Transverse colon (tissue), 4 donors: ENCODE measurements at regions not wholly inside any gene's neighbourhood (a gene's known extent, or its start where the extent isn't known, plus 50 kb on each side); places are given as distances from the start of the nearest gene placed in this dataset.

Experiments
- DNase-seq: peaks from one replicate; pipeline ENCODE4 v3.0.0-alpha.2; 2019
- H3K27ac ChIP-seq, 4 donors: fragments of 200-600 bp; sonication (generic); 2 replicates each; pipeline ENCODE4 v1.5.1; 2016 to 2018; ENCODE audit warnings: inconsistent platforms in 4 of 4
- H3K27me3 ChIP-seq: fragments of 200-600 bp; sonication (generic); 2 replicates; pipeline ENCODE4 v1.5.1; 2017; ENCODE audit warnings: inconsistent platforms
- H3K36me3 ChIP-seq, 4 donors: fragments of 200-600 bp; sonication (generic); 2 replicates each; pipeline ENCODE4 v1.5.1; 2017 to 2019; ENCODE audit warnings: inconsistent platforms in 4 of 4
- H3K4me1 ChIP-seq, 4 donors: fragments of 200-600 bp; sonication (generic); 2 replicates each; pipeline ENCODE4 v1.5.1; 2017 to 2020; ENCODE audit warnings: inconsistent platforms in 4 of 4
- H3K4me3 ChIP-seq, 4 donors: fragments of 200-600 bp; sonication (generic); 1 replicate in 1 of 4; 2 replicates in 3 of 4; pipeline versions ENCODE4 v1.5.1 to v1.6.1; 2017 to 2019; ENCODE audit warnings: inconsistent platforms in 4 of 4
- H3K9me3 ChIP-seq, 2 donors: fragments of 200-600 bp; sonication (generic); 2 replicates each; pipeline ENCODE4 v1.5.1; 2017 to 2019; ENCODE audit warnings: inconsistent platforms in 2 of 2
- CTCF ChIP-seq, 5 experiments: fragments of 200-600 bp in 3 of 5; fragments of 450-650 bp in 2 of 5; sonication (generic) in 3 of 5; IDR thresholded peaks; 1 replicate in 2 of 5; 2 replicates in 3 of 5; pipeline ENCODE4 v1.5.1; 2016 to 2017; ENCODE audit warnings: antibody characterized with exemption in 5 of 5, inconsistent platforms in 3 of 5, mild to moderate bottlenecking in 2 of 5, moderate library complexity in 1 of 5
- EP300 ChIP-seq: sonication (generic); formaldehyde crosslinking; IDR thresholded peaks from one replicate; pipeline ENCODE4 v1.6.1; 2017; ENCODE audit warnings: antibody characterized with exemption, low read depth
- POLR2A ChIP-seq: fragments of 450-650 bp; IDR thresholded peaks from one replicate; pipeline ENCODE4 v1.6.1; 2016; ENCODE audit warnings: antibody characterized with exemption, mild to moderate bottlenecking, moderate library complexity
- POLR2AphosphoS5 ChIP-seq, 3 donors: sonication (generic); formaldehyde crosslinking; IDR thresholded peaks; one replicate each; pipeline ENCODE4 v1.6.1; 2016; ENCODE audit warnings: antibody characterized with exemption in 3 of 3
- WGBS, 2 donors: methylation state at CpG; one replicate each; pipeline ENCODE4 v1.1.5; 2018; ENCODE audit warnings: low coverage in 1 of 2; 5-methylcytosine and 5-hydroxymethylcytosine counted together
- in situ Hi-C, 4 donors: fragments of 200-750 bp; cut with MboI; loops; one replicate each; pipeline versions ENCODE4 v1.15.0 to v1.15.1; 2017; ENCODE audit warnings: low sequenced_read_pairs in 3 of 4, low pct_ligation_motif_present in 1 of 4, low pct_unique_long_range_greater_than_20kb in 1 of 4
- intact Hi-C: fragments of 100-400 bp; cut with DNase I; formaldehyde crosslinking; loops from one replicate; pipeline ENCODE4 v1.15.1; 2023; ENCODE audit warnings: low total_unique reads

GRCh38 chr6:113644861-113645575, 212.1 kb upstream of the MARCKS start:
- no peak overlapping the region for H3K4me3 ChIP-seq
- 53 to 78% methylated on average over 7 to 13 of the region's 13 CpGs for WGBS, 2 donors
- H3K27me3 ChIP-seq = no peaks in the 10 kb centered on the region
- intact Hi-C loops = no loop called here
- no peak for TF ChIP-seq EP300
- no peak for TF ChIP-seq POLR2A
- no peak for TF ChIP-seq CTCF (IDR thresholded peaks at IDR 0.05)
- no peak for TF ChIP-seq POLR2AphosphoS5 (IDR thresholded peaks at IDR 0.05)
- no peaks in the 10 kb centered on the region for H3K36me3 ChIP-seq
- H3K27ac ChIP-seq = peak overlapping the region; percentile 71 to 81 (median 76)
- DNase-seq = no peak
- no peaks in the 10 kb centered on the region for H3K9me3 ChIP-seq
- H3K4me1 ChIP-seq = peaks cover 6 to 78% (median 40%) of the 10 kb centered on the region in 4 donors
- in situ Hi-C loops = loop anchor here in 1 of 4 donors (25.0 kb wide), 1 partner anchor 217 kb away; the partner anchor contains the start of gene MARCKS

- TF ChIP-seq POLR2AphosphoS5 (IDR thresholded peaks at IDR 0.05) = peak in 2 of 3 donors; percentile 17 to 27
- no peak for TF ChIP-seq CTCF (IDR thresholded peaks at IDR 0.05)
- DNase-seq = peak; percentile 70
- WGBS, 2 donors = 40 to 56% methylated on average over 1 to 4 of the region's 4 CpGs
- Histone ChIP-seq H3K4me3 (no peak overlapping the region), H3K9me3 (no peaks in the 10 kb centered on the region), H3K27me3 (no peaks in the 10 kb centered on the region), H3K36me3 (no peaks in the 10 kb centered on the region), H3K27ac (peak overlapping the region; percentile 71 to 81 (median 76)), H3K4me1 (peaks cover 6 to 76% (median 37%) of the 10 kb centered on the region in 4 donors)
- in situ Hi-C loops (loop anchor here in 1 of 4 donors (25.0 kb wide), 1 partner anchor 217 kb away; the partner anchor contains the start of gene MARCKS), intact Hi-C loops (no loop called here)
Measured at GRCh38 chr6:113645576-113645970, 211.6 kb upstream of the MARCKS start.

- TF ChIP-seq EP300 (no peak), POLR2AphosphoS5 (IDR thresholded peaks at IDR 0.05) (no peak), POLR2A (no peak), CTCF (IDR thresholded peaks at IDR 0.05) (no peak)
- H3K4me3 ChIP-seq = no peak overlapping the region
- no peaks in the 10 kb centered on the region for H3K36me3 ChIP-seq
- in situ Hi-C loops = loop anchor here in 1 of 4 donors (25.0 kb wide), 1 partner anchor 216 kb away; the partner anchor contains the start of gene MARCKS
- intact Hi-C loops = no loop called here
- H3K9me3 ChIP-seq = no peaks in the 10 kb centered on the region
- no peak for DNase-seq
- H3K4me1 ChIP-seq = peaks cover 6 to 73% (median 37%) of the 10 kb centered on the region in 4 donors
- WGBS, 2 donors = 67 to 99% methylated on average over 1 to 3 of the region's 3 CpGs
- H3K27ac ChIP-seq = peak overlapping the region; percentile 71 to 81 (median 76)
- no peaks in the 10 kb centered on the region for H3K27me3 ChIP-seq
Measured at GRCh38 chr6:113645986-113646385, 211.2 kb upstream of the MARCKS start.

DNA sequence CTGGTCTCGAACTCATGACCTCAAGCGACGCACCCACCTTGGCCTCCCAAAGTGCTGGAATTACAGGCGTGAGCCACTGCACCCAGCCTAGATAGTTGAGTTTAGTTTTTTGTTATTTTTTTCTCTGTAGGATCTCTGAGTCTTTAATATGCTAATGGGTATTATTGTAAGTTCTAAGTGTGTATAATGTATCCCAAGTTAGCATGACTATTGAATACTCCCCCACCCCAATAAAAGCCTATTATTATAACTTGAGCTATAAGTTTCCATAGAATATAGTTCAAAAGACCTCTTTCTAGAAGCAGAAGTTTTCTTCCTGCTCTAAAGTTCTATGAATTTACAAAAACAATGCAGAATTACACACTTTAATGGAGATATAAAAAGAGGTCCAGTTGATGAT, 210.4 kb upstream of the MARCKS start:
- Histone ChIP-seq H3K36me3 (no peaks in the 10 kb centered on the region), H3K4me3 (no peak overlapping the region), H3K27ac (peak overlapping the region in 3 of 4 donors; percentile 43 to 81 (median 77)), H3K4me1 (peaks cover 6 to 73% (median 35%) of the 10 kb centered on the region in 4 donors), H3K27me3 (no peaks in the 10 kb centered on the region), H3K9me3 (no peaks in the 10 kb centered on the region)
- TF ChIP-seq POLR2AphosphoS5 (IDR thresholded peaks at IDR 0.05) = no peak
- TF ChIP-seq CTCF (IDR thresholded peaks at IDR 0.05) = no peak
- TF ChIP-seq POLR2A = no peak
- no peak for TF ChIP-seq EP300
- WGBS, 2 donors = 90% methylated on average over 4 of the region's 4 CpGs; no CpG with 5 or more reads in 1 of the 2 donors
- in situ Hi-C loops (loop anchor here in 1 of 4 donors (25.0 kb wide), 1 partner anchor 216 kb away; the partner anchor contains the start of gene MARCKS), intact Hi-C loops (no loop called here)
- DNase-seq = no peak
